Thyroid gland (tissue), 4 donors: ENCODE measurements at regions not wholly inside any gene's neighbourhood (a gene's known extent, or its start where the extent isn't known, plus 50 kb on each side); places are given as distances from the start of the nearest gene placed in this dataset.

Experiments
- POLR2A ChIP-seq, 2 donors: fragments of 450-650 bp; IDR thresholded peaks; one replicate each; pipeline ENCODE4 v1.6.1; 2017; ENCODE audit warnings: antibody characterized with exemption in 2 of 2, mild to moderate bottlenecking in 2 of 2, moderate library complexity in 1 of 2
- TF ChIP-seq, protein P1 (sequence below), 6 experiments: fragments of 200-600 bp in 3 of 6; fragments of 450-650 bp in 3 of 6; sonication (generic) in 3 of 6; IDR thresholded peaks; one replicate each; pipeline ENCODE4 v1.5.1; 2016 to 2019; ENCODE audit warnings: antibody characterized with exemption in 6 of 6, mild to moderate bottlenecking in 2 of 6, inconsistent platforms in 1 of 6, moderate library complexity in 1 of 6

DNA sequence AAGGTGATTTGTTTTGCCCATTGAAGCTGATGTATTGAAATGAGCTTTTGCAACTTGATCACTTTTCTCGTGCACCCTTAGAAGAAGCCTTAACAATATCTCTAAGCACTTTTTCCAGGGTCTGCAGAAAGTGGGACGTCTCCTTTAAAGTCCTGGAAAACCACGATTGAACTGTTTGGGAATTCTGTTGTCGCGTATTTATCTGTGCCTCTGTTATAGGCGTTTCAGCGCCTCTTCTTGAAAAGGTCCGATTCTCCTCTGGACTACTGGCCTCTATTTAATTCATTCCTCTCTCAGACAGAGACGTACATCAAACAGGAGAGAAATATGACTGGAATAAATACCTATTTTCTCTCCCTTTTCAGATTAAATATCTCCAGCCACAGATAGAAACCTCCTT lies 262.4 kb upstream of the PSMD7 start:
- TF ChIP-seq, protein P1, sequence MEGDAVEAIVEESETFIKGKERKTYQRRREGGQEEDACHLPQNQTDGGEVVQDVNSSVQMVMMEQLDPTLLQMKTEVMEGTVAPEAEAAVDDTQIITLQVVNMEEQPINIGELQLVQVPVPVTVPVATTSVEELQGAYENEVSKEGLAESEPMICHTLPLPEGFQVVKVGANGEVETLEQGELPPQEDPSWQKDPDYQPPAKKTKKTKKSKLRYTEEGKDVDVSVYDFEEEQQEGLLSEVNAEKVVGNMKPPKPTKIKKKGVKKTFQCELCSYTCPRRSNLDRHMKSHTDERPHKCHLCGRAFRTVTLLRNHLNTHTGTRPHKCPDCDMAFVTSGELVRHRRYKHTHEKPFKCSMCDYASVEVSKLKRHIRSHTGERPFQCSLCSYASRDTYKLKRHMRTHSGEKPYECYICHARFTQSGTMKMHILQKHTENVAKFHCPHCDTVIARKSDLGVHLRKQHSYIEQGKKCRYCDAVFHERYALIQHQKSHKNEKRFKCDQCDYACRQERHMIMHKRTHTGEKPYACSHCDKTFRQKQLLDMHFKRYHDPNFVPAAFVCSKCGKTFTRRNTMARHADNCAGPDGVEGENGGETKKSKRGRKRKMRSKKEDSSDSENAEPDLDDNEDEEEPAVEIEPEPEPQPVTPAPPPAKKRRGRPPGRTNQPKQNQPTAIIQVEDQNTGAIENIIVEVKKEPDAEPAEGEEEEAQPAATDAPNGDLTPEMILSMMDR (IDR thresholded peaks at IDR 0.05), result no peak
- TF ChIP-seq POLR2A (IDR thresholded peaks at IDR 0.05), result no peak
